ENCODE measurements at regions not wholly inside any gene's neighbourhood (a gene's known extent, or its start where the extent isn't known, plus 50 kb on each side); places are given as distances from the start of the nearest gene placed in this dataset.
A peak's percentile ranks its signal among the peaks of the same experiment; 100 is the strongest.

DNA sequence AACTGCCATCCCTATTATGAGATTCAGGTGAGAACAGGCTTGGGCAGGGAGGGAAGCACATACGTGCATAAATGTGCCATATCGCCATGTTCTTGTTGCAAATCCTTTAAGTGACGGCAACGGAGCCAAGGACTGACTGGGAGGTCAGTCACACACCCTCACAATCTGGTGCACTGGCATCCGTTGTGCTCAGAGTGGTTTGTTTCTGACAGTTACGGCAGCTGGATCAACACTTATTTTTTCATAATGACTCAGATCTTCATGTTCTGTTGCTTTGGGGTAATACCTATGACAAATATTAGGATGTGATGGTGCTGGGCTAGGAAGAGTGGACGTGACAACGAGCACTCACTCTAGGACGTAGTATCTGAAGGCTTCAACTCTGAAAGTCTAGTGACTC is 56.2 kb upstream of the PREP start:
- peak; percentile 2 to 86 for DNase-seq (ENCODE audit: low read depth in 2 of 2)

- DNase-seq (ENCODE audit: low read depth in 2 of 2), result peak; percentile 29 to 67
Observed at GRCh38 chr6:105458551-105458950, 55.7 kb upstream of the PREP start.

DNA sequence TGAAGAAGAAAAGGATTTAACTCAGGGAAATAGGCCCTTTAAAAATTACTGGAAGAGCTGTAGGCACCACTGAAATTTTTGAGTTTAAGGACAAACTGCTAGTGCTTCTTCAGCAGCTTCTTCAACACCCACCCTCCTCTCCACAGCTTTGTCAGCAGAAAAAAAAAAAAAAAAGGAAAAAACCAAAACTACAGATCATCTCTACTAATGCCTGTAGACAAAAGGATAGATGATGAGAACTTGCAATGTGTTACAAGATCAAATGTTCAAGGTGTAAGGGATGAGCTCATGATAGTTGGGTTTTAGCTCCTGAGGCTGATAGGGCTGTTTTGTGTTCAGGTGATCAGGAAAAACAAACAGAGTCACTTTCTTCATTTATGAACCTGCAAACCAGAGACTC is 55.2 kb upstream of the PREP start:
- no peak for DNase-seq (ENCODE audit: low read depth in 2 of 2)

- peak in 1 of 2 donors; percentile 60 for DNase-seq (ENCODE audit: low read depth in 2 of 2)
Observed at GRCh38 chr6:105453968-105454367, 51.1 kb upstream of the PREP start.

- DNase-seq (ENCODE audit: low read depth in 2 of 2), result peak in 1 of 2 donors; percentile 40
Observed at GRCh38 chr6:105452924-105453756, 50.3 kb upstream of the PREP start.

All from lung microvascular endothelial cell (primary cell).